ENCODE measurements at regions not wholly inside any gene's neighbourhood (a gene's known extent, or its start where the extent isn't known, plus 50 kb on each side); places are given as distances from the start of the nearest gene placed in this dataset.

DNA sequence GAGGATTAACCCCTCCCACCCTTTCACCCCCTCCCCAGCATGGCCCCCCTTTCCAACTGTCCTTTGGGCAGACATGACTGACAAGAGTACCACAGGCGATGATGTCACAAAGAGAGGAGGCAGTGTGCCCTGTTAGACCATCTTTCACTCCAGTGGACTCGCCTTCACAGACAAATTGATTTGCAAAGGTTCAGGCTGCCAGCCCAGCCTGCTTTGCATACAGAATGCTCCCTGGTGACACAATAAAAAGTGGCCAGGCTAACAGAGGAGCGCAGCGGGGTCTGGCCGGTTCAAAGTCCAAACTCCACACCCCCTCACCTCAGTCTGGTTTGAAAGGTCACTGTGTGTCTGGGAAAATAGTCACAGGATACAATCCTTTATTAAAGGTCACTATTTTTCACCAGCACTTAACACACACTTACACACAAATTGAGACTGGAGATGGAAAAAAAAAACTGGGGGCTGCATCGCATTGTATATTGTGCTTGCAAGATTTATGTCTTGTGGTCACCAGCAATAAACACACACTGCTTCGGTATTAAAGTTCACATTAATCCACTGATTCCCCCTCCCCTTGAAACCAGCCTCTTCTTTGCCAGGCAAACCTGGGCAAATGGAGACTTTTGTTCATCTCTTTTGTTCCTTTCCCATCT, 236.9 kb downstream of the BCL11A start:
- TF ChIP-seq, protein P1, sequence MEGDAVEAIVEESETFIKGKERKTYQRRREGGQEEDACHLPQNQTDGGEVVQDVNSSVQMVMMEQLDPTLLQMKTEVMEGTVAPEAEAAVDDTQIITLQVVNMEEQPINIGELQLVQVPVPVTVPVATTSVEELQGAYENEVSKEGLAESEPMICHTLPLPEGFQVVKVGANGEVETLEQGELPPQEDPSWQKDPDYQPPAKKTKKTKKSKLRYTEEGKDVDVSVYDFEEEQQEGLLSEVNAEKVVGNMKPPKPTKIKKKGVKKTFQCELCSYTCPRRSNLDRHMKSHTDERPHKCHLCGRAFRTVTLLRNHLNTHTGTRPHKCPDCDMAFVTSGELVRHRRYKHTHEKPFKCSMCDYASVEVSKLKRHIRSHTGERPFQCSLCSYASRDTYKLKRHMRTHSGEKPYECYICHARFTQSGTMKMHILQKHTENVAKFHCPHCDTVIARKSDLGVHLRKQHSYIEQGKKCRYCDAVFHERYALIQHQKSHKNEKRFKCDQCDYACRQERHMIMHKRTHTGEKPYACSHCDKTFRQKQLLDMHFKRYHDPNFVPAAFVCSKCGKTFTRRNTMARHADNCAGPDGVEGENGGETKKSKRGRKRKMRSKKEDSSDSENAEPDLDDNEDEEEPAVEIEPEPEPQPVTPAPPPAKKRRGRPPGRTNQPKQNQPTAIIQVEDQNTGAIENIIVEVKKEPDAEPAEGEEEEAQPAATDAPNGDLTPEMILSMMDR (IDR thresholded peaks at IDR 0.05; ENCODE audit: low read length): no peak
- TF ChIP-seq EZH2 (IDR thresholded peaks at IDR 0.05; ENCODE audit: borderline replicate concordance, low read length): no peak

Measured in OCI-LY1 (cell line).